ENCODE measurements at regions not wholly inside any gene's neighbourhood (a gene's known extent, or its start where the extent isn't known, plus 50 kb on each side); places are given as distances from the start of the nearest gene placed in this dataset.

DNA sequence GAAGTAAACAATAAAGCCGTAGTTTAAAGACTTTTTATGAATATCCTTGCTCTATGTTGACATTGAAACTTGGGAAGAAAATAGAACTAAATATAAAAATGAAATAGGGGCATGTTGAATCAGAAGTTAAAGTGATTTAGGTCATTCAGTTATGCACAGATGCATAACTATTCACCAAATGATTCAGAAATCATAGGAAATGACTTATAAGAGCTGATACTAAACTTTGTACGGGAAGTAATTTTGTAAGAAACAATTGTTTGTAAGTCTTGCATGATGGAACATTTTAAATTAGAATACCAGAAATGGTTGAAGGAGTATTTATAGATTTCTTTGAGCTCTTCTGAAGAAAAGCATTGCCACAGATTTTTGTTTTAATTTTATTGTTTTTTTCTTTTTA, 246.5 kb downstream of the CPE start:
- TF ChIP-seq, protein P1, sequence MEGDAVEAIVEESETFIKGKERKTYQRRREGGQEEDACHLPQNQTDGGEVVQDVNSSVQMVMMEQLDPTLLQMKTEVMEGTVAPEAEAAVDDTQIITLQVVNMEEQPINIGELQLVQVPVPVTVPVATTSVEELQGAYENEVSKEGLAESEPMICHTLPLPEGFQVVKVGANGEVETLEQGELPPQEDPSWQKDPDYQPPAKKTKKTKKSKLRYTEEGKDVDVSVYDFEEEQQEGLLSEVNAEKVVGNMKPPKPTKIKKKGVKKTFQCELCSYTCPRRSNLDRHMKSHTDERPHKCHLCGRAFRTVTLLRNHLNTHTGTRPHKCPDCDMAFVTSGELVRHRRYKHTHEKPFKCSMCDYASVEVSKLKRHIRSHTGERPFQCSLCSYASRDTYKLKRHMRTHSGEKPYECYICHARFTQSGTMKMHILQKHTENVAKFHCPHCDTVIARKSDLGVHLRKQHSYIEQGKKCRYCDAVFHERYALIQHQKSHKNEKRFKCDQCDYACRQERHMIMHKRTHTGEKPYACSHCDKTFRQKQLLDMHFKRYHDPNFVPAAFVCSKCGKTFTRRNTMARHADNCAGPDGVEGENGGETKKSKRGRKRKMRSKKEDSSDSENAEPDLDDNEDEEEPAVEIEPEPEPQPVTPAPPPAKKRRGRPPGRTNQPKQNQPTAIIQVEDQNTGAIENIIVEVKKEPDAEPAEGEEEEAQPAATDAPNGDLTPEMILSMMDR (conservative IDR thresholded peaks at IDR 0.05; ENCODE audit: low read depth, low read length), result no peak
- no TSS peak for BruUV-seq (replicated peaks)
- Histone ChIP-seq H3K27ac (ENCODE audit: low read depth, low read length, poor library complexity, severe bottlenecking) (no peak overlapping the region), H3K4me1 (ENCODE audit: insufficient read depth, low read length, poor library complexity, severe bottlenecking) (no peaks in the 10 kb centered on the region), H3K27me3 (replicated peaks; ENCODE audit: insufficient read depth, low read depth, low read length, poor library complexity) (no peaks in the 10 kb centered on the region), H3K36me3 (ENCODE audit: insufficient read depth, low read length, poor library complexity, severe bottlenecking) (no peaks in the 10 kb centered on the region), H3K9me3 (ENCODE audit: low read depth, low read length, poor library complexity, severe bottlenecking) (peaks cover under 1% of the 10 kb centered on the region), H3K4me3 (ENCODE audit: low read depth, low read length, poor library complexity, severe bottlenecking) (no peak overlapping the region)
- ChIA-PET POLR2A (ENCODE audit: low non-redundant PET) (interaction anchor here (0.6 kb wide), 1 partner anchor 470 kb away, joined by 3 read pairs; no protein-coding TSS in a partner anchor), CTCF (no interaction called here)
- no peak for DNase-seq (ENCODE audit: low spot score)
- intact Hi-C loops (cut with micrococcal nuclease; ENCODE audit: unreplicated experiment), result no loop called here

DNA sequence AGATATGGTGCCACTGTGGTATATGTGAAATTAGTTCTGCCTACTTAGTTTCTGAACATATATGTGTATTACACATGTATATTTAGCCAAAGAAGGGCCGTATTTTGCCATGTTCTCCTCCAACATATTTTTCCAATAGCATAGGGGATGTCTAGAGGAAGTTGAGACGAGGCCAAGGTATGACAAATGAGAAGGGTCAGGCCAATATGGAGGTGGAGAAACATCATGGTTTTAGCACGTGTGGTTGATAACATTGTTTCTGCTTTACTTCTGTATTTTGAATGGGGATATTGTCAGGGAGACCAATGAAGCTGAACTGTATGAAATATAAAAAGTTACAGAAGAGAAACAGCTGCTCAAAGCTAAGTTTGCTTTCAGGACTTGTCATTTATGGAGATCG, 246.7 kb upstream of the TLL1 start:
- intact Hi-C loops (cut with micrococcal nuclease; ENCODE audit: unreplicated experiment), result no loop called here
- Histone ChIP-seq H3K36me3 (ENCODE audit: insufficient read depth, low read length, poor library complexity, severe bottlenecking) (no peaks in the 10 kb centered on the region), H3K4me1 (ENCODE audit: insufficient read depth, low read length, poor library complexity, severe bottlenecking) (no peaks in the 10 kb centered on the region), H3K4me3 (ENCODE audit: low read depth, low read length, poor library complexity, severe bottlenecking) (no peak overlapping the region), H3K27me3 (replicated peaks; ENCODE audit: insufficient read depth, low read depth, low read length, poor library complexity) (no peaks in the 10 kb centered on the region), H3K9me3 (ENCODE audit: low read depth, low read length, poor library complexity, severe bottlenecking) (no peaks in the 10 kb centered on the region), H3K27ac (ENCODE audit: low read depth, low read length, poor library complexity, severe bottlenecking) (no peak overlapping the region)
- POLR2A ChIA-PET (ENCODE audit: low non-redundant PET), result no interaction called here
- DNase-seq (ENCODE audit: low spot score), result no peak
- no TSS peak for BruUV-seq (replicated peaks)
- no peak for TF ChIP-seq EZH2 (IDR thresholded peaks at IDR 0.05; ENCODE audit: borderline replicate concordance, low read depth, low read length, poor library complexity, severe bottlenecking)
- TF ChIP-seq, protein P1 (conservative IDR thresholded peaks at IDR 0.05; ENCODE audit: low read depth, low read length), result no peak
- CTCF ChIA-PET, result no interaction called here

DNA sequence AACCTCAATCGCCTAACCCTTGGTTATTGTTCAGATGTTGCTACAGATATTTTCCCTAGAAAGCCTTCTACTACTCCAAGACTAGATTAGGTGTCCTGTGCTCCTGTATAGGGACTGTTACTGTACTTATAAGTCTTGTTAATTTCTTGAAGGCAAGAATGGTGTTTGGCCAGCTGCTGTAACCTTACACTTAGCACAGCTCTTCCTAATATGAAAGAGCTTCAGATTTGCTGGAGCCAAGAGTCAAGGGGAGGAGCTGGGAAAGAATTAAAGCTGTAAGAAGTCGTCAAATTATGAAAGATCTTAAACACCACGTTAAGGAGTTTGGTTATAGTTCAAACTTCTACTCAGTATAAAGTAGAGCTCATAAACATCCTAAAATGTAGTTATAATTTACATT, 245.9 kb upstream of the TLL1 start:
- Histone ChIP-seq H3K4me3 (ENCODE audit: low read depth, low read length, poor library complexity, severe bottlenecking) (no peak overlapping the region), H3K9me3 (ENCODE audit: low read depth, low read length, poor library complexity, severe bottlenecking) (no peaks in the 10 kb centered on the region), H3K36me3 (ENCODE audit: insufficient read depth, low read length, poor library complexity, severe bottlenecking) (no peaks in the 10 kb centered on the region), H3K4me1 (ENCODE audit: insufficient read depth, low read length, poor library complexity, severe bottlenecking) (no peaks in the 10 kb centered on the region), H3K27me3 (replicated peaks; ENCODE audit: insufficient read depth, low read depth, low read length, poor library complexity) (no peaks in the 10 kb centered on the region), H3K27ac (ENCODE audit: low read depth, low read length, poor library complexity, severe bottlenecking) (no peak overlapping the region)
- ChIA-PET POLR2A (ENCODE audit: low non-redundant PET) (no interaction called here), CTCF (no interaction called here)
- TF ChIP-seq EZH2 (IDR thresholded peaks at IDR 0.05; ENCODE audit: borderline replicate concordance, low read depth, low read length, poor library complexity, severe bottlenecking), result no peak
- TF ChIP-seq, protein P1 (conservative IDR thresholded peaks at IDR 0.05; ENCODE audit: low read depth, low read length), result no peak
- intact Hi-C loops (cut with micrococcal nuclease; ENCODE audit: unreplicated experiment), result no loop called here
- no peak for DNase-seq (ENCODE audit: low spot score)
- no TSS peak for BruUV-seq (replicated peaks)

Data from A673 (cell line).